ENCODE measurements at regions not wholly inside any gene's neighbourhood (a gene's known extent, or its start where the extent isn't known, plus 50 kb on each side); places are given as distances from the start of the nearest gene placed in this dataset.

GRCh38 chr11:15653191-15653710, 538.5 kb downstream of the INSC start:
- no peaks in the 10 kb centered on the region for H3K36me3 ChIP-seq (ENCODE audit: insufficient read depth, low read length)
- no peaks in the 10 kb centered on the region for H3K9me3 ChIP-seq (ENCODE audit: control insufficient read depth, insufficient read depth, low read length)
- H3K4me1 ChIP-seq (ENCODE audit: insufficient read depth, low read length): peaks cover 6% of the 10 kb centered on the region; the same call in 1 of the 2 replicates
- H3K9ac ChIP-seq (ENCODE audit: low read depth, low read length): no peak overlapping the region

- Histone ChIP-seq H3K4me1 (ENCODE audit: insufficient read depth, low read length) (peaks cover 6% of the 10 kb centered on the region; the same call in 1 of the 2 replicates), H3K36me3 (ENCODE audit: insufficient read depth, low read length) (no peaks in the 10 kb centered on the region), H3K9me3 (ENCODE audit: control insufficient read depth, insufficient read depth, low read length) (no peaks in the 10 kb centered on the region), H3K9ac (ENCODE audit: low read depth, low read length) (no peak overlapping the region)
Measured at GRCh38 chr11:15654451-15654850, 539.7 kb downstream of the INSC start.

GRCh38 chr11:15655552-15655951, 540.8 kb downstream of the INSC start:
- H3K36me3 ChIP-seq (ENCODE audit: insufficient read depth, low read length): no peaks in the 10 kb centered on the region
- H3K4me1 ChIP-seq (ENCODE audit: insufficient read depth, low read length): peaks cover 4% of the 10 kb centered on the region; the same call in 1 of the 2 replicates
- H3K9ac ChIP-seq (ENCODE audit: low read depth, low read length): no peak overlapping the region
- H3K9me3 ChIP-seq (ENCODE audit: control insufficient read depth, insufficient read depth, low read length): no peaks in the 10 kb centered on the region

- Histone ChIP-seq H3K4me1 (ENCODE audit: insufficient read depth, low read length) (no peaks in the 10 kb centered on the region), H3K36me3 (ENCODE audit: insufficient read depth, low read length) (no peaks in the 10 kb centered on the region), H3K9ac (ENCODE audit: low read depth, low read length) (no peak overlapping the region), H3K9me3 (ENCODE audit: control insufficient read depth, insufficient read depth, low read length) (no peaks in the 10 kb centered on the region)
Measured at GRCh38 chr11:15657264-15657663, 542.5 kb downstream of the INSC start.

- Histone ChIP-seq H3K4me1 (ENCODE audit: insufficient read depth, low read length) (peaks cover 9% of the 10 kb centered on the region; the same call in 1 of the 2 replicates), H3K36me3 (ENCODE audit: insufficient read depth, low read length) (no peaks in the 10 kb centered on the region), H3K9ac (ENCODE audit: low read depth, low read length) (no peak overlapping the region), H3K9me3 (ENCODE audit: control insufficient read depth, insufficient read depth, low read length) (no peaks in the 10 kb centered on the region)
Measured at GRCh38 chr11:15660496-15660895, 545.8 kb downstream of the INSC start.

GRCh38 chr11:15662285-15662684, 547.6 kb downstream of the INSC start:
- Histone ChIP-seq H3K9me3 (ENCODE audit: control insufficient read depth, insufficient read depth, low read length) (no peaks in the 10 kb centered on the region), H3K4me1 (ENCODE audit: insufficient read depth, low read length) (peaks cover 9% of the 10 kb centered on the region; the same call in 1 of the 2 replicates), H3K9ac (ENCODE audit: low read depth, low read length) (no peak overlapping the region), H3K36me3 (ENCODE audit: insufficient read depth, low read length) (no peaks in the 10 kb centered on the region)

- no peak overlapping the region for H3K9ac ChIP-seq (ENCODE audit: low read depth, low read length)
- peaks cover 9% of the 10 kb centered on the region; the same call in 1 of the 2 replicates for H3K4me1 ChIP-seq (ENCODE audit: insufficient read depth, low read length)
- H3K36me3 ChIP-seq (ENCODE audit: insufficient read depth, low read length): no peaks in the 10 kb centered on the region
Measured at GRCh38 chr11:15663777-15664218, 549.1 kb downstream of the INSC start.

GRCh38 chr11:15665368-15665871, 550.7 kb downstream of the INSC start:
- Histone ChIP-seq H3K9me3 (ENCODE audit: control insufficient read depth, insufficient read depth, low read length) (no peaks in the 10 kb centered on the region), H3K4me1 (ENCODE audit: insufficient read depth, low read length) (peaks cover 9% of the 10 kb centered on the region; the same call in 1 of the 2 replicates), H3K9ac (ENCODE audit: low read depth, low read length) (no peak overlapping the region), H3K36me3 (ENCODE audit: insufficient read depth, low read length) (no peaks in the 10 kb centered on the region)

More at GRCh38 chr11:15663777-15664218, 549.1 kb downstream of the INSC start:
- H3K9me3 ChIP-seq (ENCODE audit: control insufficient read depth, insufficient read depth, low read length): no peaks in the 10 kb centered on the region

GRCh38 chr11:15667127-15667725, 552.5 kb downstream of the INSC start:
- Histone ChIP-seq H3K9ac (ENCODE audit: low read depth, low read length) (no peak overlapping the region), H3K4me1 (ENCODE audit: insufficient read depth, low read length) (peaks cover 9% of the 10 kb centered on the region; the same call in 1 of the 2 replicates), H3K36me3 (ENCODE audit: insufficient read depth, low read length) (no peaks in the 10 kb centered on the region), H3K9me3 (ENCODE audit: control insufficient read depth, insufficient read depth, low read length) (no peaks in the 10 kb centered on the region)

GRCh38 chr11:15668718-15669117, 554.0 kb downstream of the INSC start:
- Histone ChIP-seq H3K4me1 (ENCODE audit: insufficient read depth, low read length) (peaks cover 4% of the 10 kb centered on the region; the same call in 1 of the 2 replicates), H3K9ac (ENCODE audit: low read depth, low read length) (no peak overlapping the region), H3K36me3 (ENCODE audit: insufficient read depth, low read length) (no peaks in the 10 kb centered on the region), H3K9me3 (ENCODE audit: control insufficient read depth, insufficient read depth, low read length) (no peaks in the 10 kb centered on the region)

GRCh38 chr11:15670520-15671070, 555.9 kb downstream of the INSC start:
- Histone ChIP-seq H3K36me3 (ENCODE audit: insufficient read depth, low read length) (no peaks in the 10 kb centered on the region), H3K9ac (ENCODE audit: low read depth, low read length) (no peak overlapping the region), H3K9me3 (ENCODE audit: control insufficient read depth, insufficient read depth, low read length) (no peaks in the 10 kb centered on the region; the same call in 1 of the 2 replicates), H3K4me1 (ENCODE audit: insufficient read depth, low read length) (no peaks in the 10 kb centered on the region)

- H3K9me3 ChIP-seq (ENCODE audit: control insufficient read depth, insufficient read depth, low read length): no peaks in the 10 kb centered on the region; the same call in 1 of the 2 replicates
- no peaks in the 10 kb centered on the region for H3K36me3 ChIP-seq (ENCODE audit: insufficient read depth, low read length)
- no peak overlapping the region for H3K9ac ChIP-seq (ENCODE audit: low read depth, low read length)
- no peaks in the 10 kb centered on the region for H3K4me1 ChIP-seq (ENCODE audit: insufficient read depth, low read length)
Measured at GRCh38 chr11:15671216-15671615, 556.5 kb downstream of the INSC start.

GRCh38 chr11:15672825-15673224, 558.1 kb downstream of the INSC start:
- Histone ChIP-seq H3K4me1 (ENCODE audit: insufficient read depth, low read length) (no peaks in the 10 kb centered on the region), H3K9me3 (ENCODE audit: control insufficient read depth, insufficient read depth, low read length) (no peaks in the 10 kb centered on the region; the same call in 1 of the 2 replicates), H3K9ac (ENCODE audit: low read depth, low read length) (no peak overlapping the region), H3K36me3 (ENCODE audit: insufficient read depth, low read length) (no peaks in the 10 kb centered on the region)

GRCh38 chr11:15673408-15673831, 558.7 kb downstream of the INSC start:
- Histone ChIP-seq H3K36me3 (ENCODE audit: insufficient read depth, low read length) (no peaks in the 10 kb centered on the region), H3K9ac (ENCODE audit: low read depth, low read length) (no peak overlapping the region), H3K9me3 (ENCODE audit: control insufficient read depth, insufficient read depth, low read length) (no peaks in the 10 kb centered on the region; the same call in 1 of the 2 replicates), H3K4me1 (ENCODE audit: insufficient read depth, low read length) (no peaks in the 10 kb centered on the region)

- Histone ChIP-seq H3K9ac (ENCODE audit: low read depth, low read length) (no peak overlapping the region), H3K4me1 (ENCODE audit: insufficient read depth, low read length) (no peaks in the 10 kb centered on the region), H3K9me3 (ENCODE audit: control insufficient read depth, insufficient read depth, low read length) (peaks cover 4% of the 10 kb centered on the region; the same call in 1 of the 2 replicates), H3K36me3 (ENCODE audit: insufficient read depth, low read length) (no peaks in the 10 kb centered on the region)
Measured at GRCh38 chr11:15674756-15675155, 560.0 kb downstream of the INSC start.
